ENCODE measurements at regions not wholly inside any gene's neighbourhood (a gene's known extent, or its start where the extent isn't known, plus 50 kb on each side); places are given as distances from the start of the nearest gene placed in this dataset.
A peak's percentile ranks its signal among the peaks of the same experiment; 100 is the strongest.

- no peaks in the 10 kb centered on the region for H3K36me3 ChIP-seq (ENCODE audit: control insufficient read depth, insufficient read depth, low read length)
- peak overlapping the region; percentile 66 for H3K27ac ChIP-seq (ENCODE audit: insufficient read depth, low read length, poor library complexity, severe bottlenecking)
- no peaks in the 10 kb centered on the region for H3K9me3 ChIP-seq (ENCODE audit: control insufficient read depth in 2 of 2, low read length in 2 of 2)
- H3K4me3 Mint-ChIP-seq: peak overlapping the region; percentile 43 to 72 (median 61)
- H3K36me3 Mint-ChIP-seq: no peaks in the 10 kb centered on the region
- peak overlapping the region; percentile 35 for H3K4me3 ChIP-seq (ENCODE audit: low read depth, low read length)
- peaks cover 44% of the 10 kb centered on the region for H3K4me1 ChIP-seq (ENCODE audit: control insufficient read depth, insufficient read depth, low read length, poor library complexity, severe bottlenecking)
- H3K4me1 Mint-ChIP-seq: peaks cover 29 to 69% (median 62%) of the 10 kb centered on the region in 4 donors
- peaks cover 0 to 4% (median 1%) of the 10 kb centered on the region in 7 donors for H3K9me3 Mint-ChIP-seq
- no peaks in the 10 kb centered on the region for H3K27me3 Mint-ChIP-seq
- ATAC-seq (ENCODE audit: low read depth in 2 of 2): peak; percentile 60 to 63
- no peaks in the 10 kb centered on the region for H3K27me3 ChIP-seq (ENCODE audit: control insufficient read depth, insufficient read depth, low read length)
- DNase-seq: peak; percentile 7 to 77 (median 63)
- peak overlapping the region; percentile 86 to 93 (median 89) for H3K27ac Mint-ChIP-seq
These were observed 95.8 kb upstream of the ANKRD55 start for GRCh38 chr5:56328753-56329560.

DNA sequence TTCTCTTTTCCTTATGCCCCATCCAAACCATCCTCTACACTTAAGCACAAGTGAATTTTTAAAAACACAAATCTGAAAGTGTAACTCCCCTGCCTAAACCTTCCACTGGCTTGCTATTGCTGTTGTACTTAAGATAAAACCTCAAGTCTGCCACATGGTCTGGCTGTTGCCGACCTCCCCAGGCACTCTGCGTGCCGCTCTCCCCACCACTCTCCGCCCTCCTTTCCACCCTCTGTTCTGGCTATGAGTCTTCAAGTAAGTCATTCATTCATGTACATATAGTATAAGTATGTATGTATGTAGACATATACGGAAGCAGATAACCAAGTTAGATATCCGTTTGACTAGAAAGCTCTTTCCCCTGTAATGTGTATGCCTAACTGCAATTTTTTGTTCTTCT lies 94.7 kb upstream of the ANKRD55 start:
- H3K4me3 Mint-ChIP-seq: peak overlapping the region; percentile 19 to 83 (median 62)
- Histone ChIP-seq H3K4me3 (ENCODE audit: low read depth, low read length) (peak overlapping the region; percentile 51), H3K27me3 (ENCODE audit: control insufficient read depth, insufficient read depth, low read length) (no peaks in the 10 kb centered on the region), H3K27ac (ENCODE audit: insufficient read depth, low read length, poor library complexity, severe bottlenecking) (peak overlapping the region; percentile 66), H3K9me3 (ENCODE audit: control insufficient read depth in 2 of 2, low read length in 2 of 2) (no peaks in the 10 kb centered on the region), H3K36me3 (ENCODE audit: control insufficient read depth, insufficient read depth, low read length) (no peaks in the 10 kb centered on the region), H3K4me1 (ENCODE audit: control insufficient read depth, insufficient read depth, low read length, poor library complexity, severe bottlenecking) (peaks cover 44% of the 10 kb centered on the region)
- H3K36me3 Mint-ChIP-seq: no peaks in the 10 kb centered on the region
- peak overlapping the region; percentile 80 to 97 (median 83) for H3K27ac Mint-ChIP-seq
- no peaks in the 10 kb centered on the region for H3K9me3 Mint-ChIP-seq
- H3K4me1 Mint-ChIP-seq: peaks cover 29 to 78% (median 70%) of the 10 kb centered on the region in 4 donors
- ATAC-seq (ENCODE audit: low read depth in 2 of 2): peak; percentile 61 to 73
- H3K27me3 Mint-ChIP-seq: no peaks in the 10 kb centered on the region
- DNase-seq: peak in 2 of 3 donors; percentile 45 to 86

DNA sequence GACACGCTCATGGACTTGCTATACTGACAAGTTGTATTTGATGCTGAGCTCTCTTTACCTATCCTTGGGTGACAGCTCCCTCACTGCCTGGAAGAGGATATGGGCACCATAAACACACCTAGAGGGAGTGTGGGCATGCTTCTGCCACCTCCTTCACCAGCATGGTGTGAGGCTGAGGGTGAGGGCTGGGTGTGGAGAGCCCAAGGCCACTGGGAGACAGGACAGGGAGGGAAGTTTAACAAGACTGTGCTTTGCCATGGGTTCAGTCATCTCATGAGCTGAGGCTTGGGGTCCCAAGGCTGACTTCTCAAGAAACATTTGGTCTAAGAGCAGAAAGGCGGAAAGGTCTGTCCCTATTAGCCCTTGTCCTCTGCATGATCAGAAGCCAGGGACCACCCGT lies 93.6 kb upstream of the ANKRD55 start:
- Mint-ChIP-seq H3K4me1 (peaks cover 29 to 79% (median 70%) of the 10 kb centered on the region in 4 donors), H3K36me3 (no peaks in the 10 kb centered on the region), H3K9me3 (no peaks in the 10 kb centered on the region), H3K27me3 (no peaks in the 10 kb centered on the region), H3K4me3 (peak overlapping the region in 3 of 4 donors; percentile 19 to 58 (median 20)), H3K27ac (peak overlapping the region; percentile 16 to 80 (median 59))
- H3K4me3 ChIP-seq (ENCODE audit: low read depth, low read length): no peak overlapping the region
- no peaks in the 10 kb centered on the region for H3K27me3 ChIP-seq (ENCODE audit: control insufficient read depth, insufficient read depth, low read length)
- peaks cover 44% of the 10 kb centered on the region for H3K4me1 ChIP-seq (ENCODE audit: control insufficient read depth, insufficient read depth, low read length, poor library complexity, severe bottlenecking)
- no peaks in the 10 kb centered on the region for H3K9me3 ChIP-seq (ENCODE audit: control insufficient read depth in 2 of 2, low read length in 2 of 2)
- ATAC-seq (ENCODE audit: low read depth in 2 of 2) (no peak), DNase-seq (no peak)
- H3K36me3 ChIP-seq (ENCODE audit: control insufficient read depth, insufficient read depth, low read length): no peaks in the 10 kb centered on the region
- H3K27ac ChIP-seq (ENCODE audit: insufficient read depth, low read length, poor library complexity, severe bottlenecking): no peak overlapping the region

DNA sequence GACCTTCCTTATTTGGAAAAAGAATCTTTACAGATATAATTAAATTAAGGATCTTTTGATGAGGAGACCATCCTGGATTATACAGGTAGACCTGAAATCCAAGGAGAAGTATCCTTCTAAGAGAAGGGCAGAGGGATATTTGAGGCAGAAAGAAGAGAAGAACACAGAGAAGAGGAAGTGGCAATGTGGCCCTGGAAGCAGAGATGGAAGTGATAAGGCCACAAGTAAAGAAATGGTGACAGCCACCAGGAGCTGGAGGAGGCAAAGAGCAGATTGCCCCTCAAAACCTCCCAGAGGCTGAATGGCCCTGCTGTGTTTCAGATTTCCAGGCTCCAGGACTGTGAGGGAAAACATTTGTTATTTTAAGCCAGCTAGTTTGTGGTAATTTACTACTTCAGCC lies 93.0 kb upstream of the ANKRD55 start:
- Mint-ChIP-seq H3K9me3 (no peaks in the 10 kb centered on the region), H3K27ac (peak overlapping the region in 2 of 3 donors; percentile 28 to 85), H3K4me3 (peak overlapping the region in 1 of 4 donors; percentile 64), H3K36me3 (no peaks in the 10 kb centered on the region), H3K4me1 (peaks cover 29 to 82% (median 67%) of the 10 kb centered on the region in 4 donors), H3K27me3 (no peaks in the 10 kb centered on the region)
- no peaks in the 10 kb centered on the region for H3K27me3 ChIP-seq (ENCODE audit: control insufficient read depth, insufficient read depth, low read length)
- ATAC-seq (ENCODE audit: low read depth in 2 of 2) (no peak), DNase-seq (peak in 1 of 3 donors; percentile 20)
- H3K4me3 ChIP-seq (ENCODE audit: low read depth, low read length): no peak overlapping the region
- H3K36me3 ChIP-seq (ENCODE audit: control insufficient read depth, insufficient read depth, low read length): no peaks in the 10 kb centered on the region
- peaks cover 44% of the 10 kb centered on the region for H3K4me1 ChIP-seq (ENCODE audit: control insufficient read depth, insufficient read depth, low read length, poor library complexity, severe bottlenecking)
- no peak overlapping the region for H3K27ac ChIP-seq (ENCODE audit: insufficient read depth, low read length, poor library complexity, severe bottlenecking)
- no peaks in the 10 kb centered on the region for H3K9me3 ChIP-seq (ENCODE audit: control insufficient read depth in 2 of 2, low read length in 2 of 2)

GRCh38 chr5:56325039-56325438 lies 91.9 kb upstream of the ANKRD55 start:
- Mint-ChIP-seq H3K4me3 (no peak overlapping the region), H3K4me1 (peaks cover 26 to 81% (median 63%) of the 10 kb centered on the region in 4 donors), H3K27ac (peak overlapping the region in 1 of 3 donors; percentile 28), H3K9me3 (no peaks in the 10 kb centered on the region), H3K27me3 (no peaks in the 10 kb centered on the region), H3K36me3 (no peaks in the 10 kb centered on the region)
- no peak for ATAC-seq (ENCODE audit: low read depth in 2 of 2)
- no peak overlapping the region for H3K27ac ChIP-seq (ENCODE audit: insufficient read depth, low read length, poor library complexity, severe bottlenecking)
- H3K9me3 ChIP-seq (ENCODE audit: control insufficient read depth in 2 of 2, low read length in 2 of 2): no peaks in the 10 kb centered on the region
- no peak overlapping the region for H3K4me3 ChIP-seq (ENCODE audit: low read depth, low read length)
- peaks cover 40% of the 10 kb centered on the region for H3K4me1 ChIP-seq (ENCODE audit: control insufficient read depth, insufficient read depth, low read length, poor library complexity, severe bottlenecking)
- H3K36me3 ChIP-seq (ENCODE audit: control insufficient read depth, insufficient read depth, low read length): no peaks in the 10 kb centered on the region
- DNase-seq: no peak
- no peaks in the 10 kb centered on the region for H3K27me3 ChIP-seq (ENCODE audit: control insufficient read depth, insufficient read depth, low read length)

- no peaks in the 10 kb centered on the region for H3K9me3 ChIP-seq (ENCODE audit: control insufficient read depth in 2 of 2, low read length in 2 of 2)
- no peak for ATAC-seq (ENCODE audit: low read depth in 2 of 2)
- Mint-ChIP-seq H3K36me3 (no peaks in the 10 kb centered on the region), H3K4me1 (peaks cover 11 to 78% (median 49%) of the 10 kb centered on the region in 4 donors), H3K27ac (peak overlapping the region in 2 of 3 donors; percentile 32 to 67), H3K27me3 (no peaks in the 10 kb centered on the region), H3K9me3 (no peaks in the 10 kb centered on the region), H3K4me3 (no peak overlapping the region)
- no peak overlapping the region for H3K4me3 ChIP-seq (ENCODE audit: low read depth, low read length)
- no peaks in the 10 kb centered on the region for H3K36me3 ChIP-seq (ENCODE audit: control insufficient read depth, insufficient read depth, low read length)
- H3K27me3 ChIP-seq (ENCODE audit: control insufficient read depth, insufficient read depth, low read length): no peaks in the 10 kb centered on the region
- H3K27ac ChIP-seq (ENCODE audit: insufficient read depth, low read length, poor library complexity, severe bottlenecking): no peak overlapping the region
- DNase-seq: no peak
- H3K4me1 ChIP-seq (ENCODE audit: control insufficient read depth, insufficient read depth, low read length, poor library complexity, severe bottlenecking): peaks cover 28% of the 10 kb centered on the region
These were observed 90.4 kb upstream of the ANKRD55 start for GRCh38 chr5:56323505-56323904.

DNA sequence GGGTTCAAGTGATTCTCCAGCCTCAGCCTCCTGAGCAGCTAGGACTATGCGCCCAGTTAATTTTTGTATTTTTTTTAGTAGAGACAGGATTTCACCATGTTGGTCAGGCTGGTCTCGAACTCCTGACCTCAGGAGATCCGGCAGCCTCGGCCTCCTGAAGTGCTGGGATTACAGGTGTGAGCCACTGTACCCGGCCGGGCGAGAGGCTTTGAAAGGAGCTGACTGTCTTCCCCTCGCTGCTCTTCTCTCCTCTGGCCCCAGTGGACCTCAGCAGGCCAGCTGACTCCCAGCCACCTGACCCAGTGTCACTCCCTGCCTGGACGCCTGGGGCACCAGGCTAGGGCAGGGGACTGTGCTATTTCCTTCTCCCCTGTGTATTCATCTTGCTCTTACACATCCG lies 89.5 kb upstream of the ANKRD55 start:
- H3K36me3 ChIP-seq (ENCODE audit: control insufficient read depth, insufficient read depth, low read length): no peaks in the 10 kb centered on the region
- Mint-ChIP-seq H3K27ac (peak overlapping the region in 2 of 3 donors; percentile 67 to 84), H3K4me3 (no peak overlapping the region), H3K9me3 (no peaks in the 10 kb centered on the region), H3K36me3 (no peaks in the 10 kb centered on the region), H3K27me3 (no peaks in the 10 kb centered on the region), H3K4me1 (peaks cover 4 to 77% (median 42%) of the 10 kb centered on the region in 4 donors)
- no peak for DNase-seq
- no peak overlapping the region for H3K27ac ChIP-seq (ENCODE audit: insufficient read depth, low read length, poor library complexity, severe bottlenecking)
- no peaks in the 10 kb centered on the region for H3K9me3 ChIP-seq (ENCODE audit: control insufficient read depth in 2 of 2, low read length in 2 of 2)
- H3K4me1 ChIP-seq (ENCODE audit: control insufficient read depth, insufficient read depth, low read length, poor library complexity, severe bottlenecking): peaks cover 25% of the 10 kb centered on the region
- H3K4me3 ChIP-seq (ENCODE audit: low read depth, low read length): no peak overlapping the region
- no peaks in the 10 kb centered on the region for H3K27me3 ChIP-seq (ENCODE audit: control insufficient read depth, insufficient read depth, low read length)
- ATAC-seq (ENCODE audit: low read depth in 2 of 2): no peak

All from CD4-positive, CD25-positive, alpha-beta regulatory T cell (primary cell).